ENCODE measurements at regions not wholly inside any gene's neighbourhood (a gene's known extent, or its start where the extent isn't known, plus 50 kb on each side); places are given as distances from the start of the nearest gene placed in this dataset.

GRCh38 chr3:31035681-31036080 is 141.2 kb upstream of the GADL1 start:
- no peaks in the 10 kb centered on the region for H3K27me3 Mint-ChIP-seq (ENCODE audit: insufficient read depth)

GRCh38 chr3:31038086-31038739 is 143.8 kb upstream of the GADL1 start:
- H3K4me3 Mint-ChIP-seq: no peak overlapping the region
- H3K9me3 Mint-ChIP-seq: peaks cover 11% of the 10 kb centered on the region

More at GRCh38 chr3:31035681-31036080, 141.2 kb upstream of the GADL1 start:
- Mint-ChIP-seq H3K27ac (no peak overlapping the region), H3K4me3 (no peak overlapping the region), H3K36me3 (ENCODE audit: low read depth) (no peaks in the 10 kb centered on the region), H3K4me1 (ENCODE audit: low read depth) (peaks cover 14% of the 10 kb centered on the region), H3K9me3 (no peaks in the 10 kb centered on the region)
- no peak for TF ChIP-seq CTCF (IDR thresholded peaks at IDR 0.05)
- DNase-seq: no peak

DNA sequence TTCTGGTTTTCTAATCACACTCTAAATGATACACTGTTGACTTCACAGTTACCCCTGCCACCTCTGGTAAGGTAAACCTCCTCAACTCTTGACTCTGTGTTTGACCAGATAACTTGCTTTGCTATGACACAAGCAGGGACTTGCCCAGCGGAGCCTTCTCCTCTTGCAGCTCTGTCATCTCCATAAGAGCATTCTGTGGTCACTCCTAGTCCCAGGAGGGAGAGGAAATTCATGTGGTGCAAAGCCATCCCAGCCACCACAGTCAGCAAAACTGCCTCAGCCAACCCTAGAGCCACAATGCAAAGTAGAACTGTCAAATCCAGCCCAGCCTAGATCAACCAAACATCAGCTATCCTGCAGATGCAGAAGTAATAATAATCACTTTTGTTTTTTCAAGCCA is 144.7 kb upstream of the GADL1 start:
- DNase-seq: no peak
- Mint-ChIP-seq H3K27me3 (ENCODE audit: insufficient read depth) (no peaks in the 10 kb centered on the region), H3K4me3 (no peak overlapping the region), H3K36me3 (ENCODE audit: low read depth) (peaks cover 15% of the 10 kb centered on the region), H3K9me3 (peaks cover 17% of the 10 kb centered on the region), H3K27ac (no peak overlapping the region), H3K4me1 (ENCODE audit: low read depth) (peaks cover 49% of the 10 kb centered on the region)
- no peak for TF ChIP-seq CTCF (IDR thresholded peaks at IDR 0.05)

More at GRCh38 chr3:31038086-31038739, 143.8 kb upstream of the GADL1 start:
- peaks cover 9% of the 10 kb centered on the region for H3K36me3 Mint-ChIP-seq (ENCODE audit: low read depth)
- no peak for DNase-seq
- no peak overlapping the region for H3K27ac Mint-ChIP-seq
- peaks cover 39% of the 10 kb centered on the region for H3K4me1 Mint-ChIP-seq (ENCODE audit: low read depth)
- H3K27me3 Mint-ChIP-seq (ENCODE audit: insufficient read depth): no peaks in the 10 kb centered on the region
- no peak for TF ChIP-seq CTCF (IDR thresholded peaks at IDR 0.05)

GRCh38 chr3:31041161-31041978 is 146.9 kb upstream of the GADL1 start:
- peak; percentile 75 for DNase-seq
- Mint-ChIP-seq H3K27me3 (ENCODE audit: insufficient read depth) (no peaks in the 10 kb centered on the region), H3K27ac (peak overlapping the region; percentile 57), H3K4me1 (ENCODE audit: low read depth) (peaks cover 43% of the 10 kb centered on the region), H3K36me3 (ENCODE audit: low read depth) (peaks cover 15% of the 10 kb centered on the region), H3K9me3 (peaks cover 17% of the 10 kb centered on the region), H3K4me3 (no peak overlapping the region; the same call in 1 of the 2 replicates)
- TF ChIP-seq CTCF (IDR thresholded peaks at IDR 0.05): no peak

- H3K27me3 Mint-ChIP-seq (ENCODE audit: insufficient read depth): no peaks in the 10 kb centered on the region
- peaks cover 15% of the 10 kb centered on the region for H3K36me3 Mint-ChIP-seq (ENCODE audit: low read depth)
- H3K9me3 Mint-ChIP-seq: peaks cover 17% of the 10 kb centered on the region
- DNase-seq: peak; percentile 35
- no peak for TF ChIP-seq CTCF (IDR thresholded peaks at IDR 0.05)
- H3K27ac Mint-ChIP-seq: peak overlapping the region; percentile 68
- H3K4me3 Mint-ChIP-seq: peak overlapping the region; percentile 12
- peaks cover 55% of the 10 kb centered on the region for H3K4me1 Mint-ChIP-seq (ENCODE audit: low read depth)
Observed at GRCh38 chr3:31043184-31043819, 148.8 kb upstream of the GADL1 start.
